Stimulated activated CD4-positive, alpha-beta T cell treated with anti-CD3 and anti-CD28 coated beads, Interleukin-4, amount 100 ng/mL, for 24 hours (primary cell): ENCODE measurements at regions not wholly inside any gene's neighbourhood (a gene's known extent, or its start where the extent isn't known, plus 50 kb on each side); places are given as distances from the start of the nearest gene placed in this dataset.
"Not testable (repeated sequence)": the region's sequence is repeated elsewhere in the genome, so short reads cannot be mapped to it uniquely, and the experiment has no call there.

ENCODE experiments used
- DNase-seq: peaks from one replicate; pipeline ENCODE4 v3.0.0-alpha.2; 2020

- no peak for DNase-seq
Measured at GRCh38 chr4:20046931-20047677, 204.6 kb upstream of the SLIT2 start.

GRCh38 chr4:20046179-20046578 lies 205.5 kb upstream of the SLIT2 start:
- DNase-seq, result no peak

GRCh38 chr4:20044966-20045365 lies 206.7 kb upstream of the SLIT2 start:
- DNase-seq, result no peak

- no peak for DNase-seq
Measured at GRCh38 chr4:20044502-20044911, 207.2 kb upstream of the SLIT2 start.

- no peak for DNase-seq
Measured at GRCh38 chr4:20043991-20044390, 207.7 kb upstream of the SLIT2 start.

- DNase-seq, result no peak
Measured at GRCh38 chr4:20042769-20043168, 208.9 kb upstream of the SLIT2 start.

- no peak for DNase-seq
Measured at GRCh38 chr4:20041839-20042407, 209.8 kb upstream of the SLIT2 start.

GRCh38 chr4:20037745-20038144 lies 214.0 kb upstream of the SLIT2 start:
- DNase-seq, result no peak

- no peak for DNase-seq
Measured at GRCh38 chr4:20030108-20030507, 221.6 kb upstream of the SLIT2 start.

GRCh38 chr4:20028645-20029044 lies 223.1 kb upstream of the SLIT2 start:
- no peak for DNase-seq

- no peak for DNase-seq
Measured at GRCh38 chr4:20026456-20026855, 225.2 kb upstream of the SLIT2 start.

- DNase-seq, result no peak
Measured at GRCh38 chr4:20022471-20022870, 229.2 kb upstream of the SLIT2 start.

GRCh38 chr4:20020056-20020455 lies 231.6 kb upstream of the SLIT2 start:
- no peak for DNase-seq

- no peak for DNase-seq
Measured at GRCh38 chr4:20019310-20020015, 232.2 kb upstream of the SLIT2 start.

- DNase-seq, result no peak
Measured at GRCh38 chr4:20017777-20018115, 234.0 kb upstream of the SLIT2 start.

- DNase-seq, result no peak
Measured at GRCh38 chr4:20017070-20017776, 234.5 kb upstream of the SLIT2 start.

- no peak for DNase-seq
Measured at GRCh38 chr4:20015636-20016224, 236.0 kb upstream of the SLIT2 start.

GRCh38 chr4:20003836-20004558 lies 247.7 kb upstream of the SLIT2 start:
- not testable (repeated sequence) for DNase-seq

GRCh38 chr4:19999775-20000414 lies 251.8 kb upstream of the SLIT2 start:
- DNase-seq, result no peak

- no peak for DNase-seq
Measured at GRCh38 chr4:19999276-19999675, 252.4 kb upstream of the SLIT2 start.

GRCh38 chr4:19993242-19993641 lies 258.5 kb upstream of the SLIT2 start:
- DNase-seq, result no peak

GRCh38 chr4:19992471-19993093 lies 259.1 kb upstream of the SLIT2 start:
- no peak for DNase-seq
